ENCODE measurements at regions not wholly inside any gene's neighbourhood (a gene's known extent, or its start where the extent isn't known, plus 50 kb on each side); places are given as distances from the start of the nearest gene placed in this dataset.

- no peaks in the 10 kb centered on the region for H3K9me3 Mint-ChIP-seq
- no peaks in the 10 kb centered on the region for H3K27me3 Mint-ChIP-seq (ENCODE audit: low read depth)
- no peak overlapping the region for H3K4me3 Mint-ChIP-seq
- no peaks in the 10 kb centered on the region for H3K4me1 Mint-ChIP-seq (ENCODE audit: low read depth)
- ATAC-seq (no peak), DNase-seq (no peak)
- no peaks in the 10 kb centered on the region for H3K36me3 Mint-ChIP-seq (ENCODE audit: insufficient read depth)
Measured at GRCh38 chr9:117535973-117536372, 121.1 kb upstream of the ASTN2 start.

GRCh38 chr9:117535434-117535833, 120.6 kb upstream of the ASTN2 start:
- Mint-ChIP-seq H3K27me3 (ENCODE audit: low read depth) (no peaks in the 10 kb centered on the region), H3K4me1 (ENCODE audit: low read depth) (no peaks in the 10 kb centered on the region), H3K36me3 (ENCODE audit: insufficient read depth) (no peaks in the 10 kb centered on the region), H3K4me3 (no peak overlapping the region), H3K9me3 (no peaks in the 10 kb centered on the region)
- no peak for ATAC-seq
- DNase-seq, result no peak

- Mint-ChIP-seq H3K4me1 (ENCODE audit: low read depth) (no peaks in the 10 kb centered on the region), H3K4me3 (no peak overlapping the region), H3K9me3 (peaks cover 6% of the 10 kb centered on the region), H3K27me3 (ENCODE audit: low read depth) (no peaks in the 10 kb centered on the region), H3K36me3 (ENCODE audit: insufficient read depth) (no peaks in the 10 kb centered on the region)
- ATAC-seq (no peak), DNase-seq (no peak)
Measured at GRCh38 chr9:117528225-117528624, 113.4 kb upstream of the ASTN2 start.

GRCh38 chr9:117526674-117527073, 111.8 kb upstream of the ASTN2 start:
- DNase-seq, result no peak
- Mint-ChIP-seq H3K36me3 (ENCODE audit: insufficient read depth) (no peaks in the 10 kb centered on the region), H3K27me3 (ENCODE audit: low read depth) (no peaks in the 10 kb centered on the region), H3K9me3 (peaks cover 6% of the 10 kb centered on the region), H3K4me3 (no peak overlapping the region), H3K4me1 (ENCODE audit: low read depth) (no peaks in the 10 kb centered on the region)
- ATAC-seq, result no peak

- Mint-ChIP-seq H3K4me1 (ENCODE audit: low read depth) (no peaks in the 10 kb centered on the region), H3K9me3 (peaks cover 6% of the 10 kb centered on the region), H3K4me3 (no peak overlapping the region), H3K27me3 (ENCODE audit: low read depth) (no peaks in the 10 kb centered on the region), H3K36me3 (ENCODE audit: insufficient read depth) (no peaks in the 10 kb centered on the region)
- DNase-seq, result no peak
- no peak for ATAC-seq
Measured at GRCh38 chr9:117523531-117524153, 108.8 kb upstream of the ASTN2 start.

GRCh38 chr9:117521293-117521692, 106.4 kb upstream of the ASTN2 start:
- Mint-ChIP-seq H3K4me3 (no peak overlapping the region), H3K4me1 (ENCODE audit: low read depth) (no peaks in the 10 kb centered on the region), H3K36me3 (ENCODE audit: insufficient read depth) (no peaks in the 10 kb centered on the region), H3K27me3 (ENCODE audit: low read depth) (no peaks in the 10 kb centered on the region), H3K9me3 (peaks cover 9% of the 10 kb centered on the region)
- DNase-seq (no peak), ATAC-seq (no peak)

- Mint-ChIP-seq H3K27me3 (ENCODE audit: low read depth) (no peaks in the 10 kb centered on the region), H3K36me3 (ENCODE audit: insufficient read depth) (no peaks in the 10 kb centered on the region), H3K4me3 (no peak overlapping the region), H3K9me3 (peaks cover 6% of the 10 kb centered on the region), H3K4me1 (ENCODE audit: low read depth) (no peaks in the 10 kb centered on the region)
- DNase-seq (no peak), ATAC-seq (no peak)
Measured at GRCh38 chr9:117516676-117517632, 102.1 kb upstream of the ASTN2 start.

- no peaks in the 10 kb centered on the region for H3K36me3 Mint-ChIP-seq (ENCODE audit: insufficient read depth)
- H3K4me3 Mint-ChIP-seq, result no peak overlapping the region
- no peaks in the 10 kb centered on the region for H3K27me3 Mint-ChIP-seq (ENCODE audit: low read depth)
- DNase-seq (no peak), ATAC-seq (no peak)
- H3K9me3 Mint-ChIP-seq, result no peaks in the 10 kb centered on the region
- no peaks in the 10 kb centered on the region for H3K4me1 Mint-ChIP-seq (ENCODE audit: low read depth)
Measured at GRCh38 chr9:117511852-117512481, 97.1 kb upstream of the ASTN2 start.

- H3K4me1 Mint-ChIP-seq (ENCODE audit: low read depth), result no peaks in the 10 kb centered on the region
- H3K27me3 Mint-ChIP-seq (ENCODE audit: low read depth), result no peaks in the 10 kb centered on the region
- H3K9me3 Mint-ChIP-seq, result peaks cover 2% of the 10 kb centered on the region
- no peaks in the 10 kb centered on the region for H3K36me3 Mint-ChIP-seq (ENCODE audit: insufficient read depth)
- H3K4me3 Mint-ChIP-seq, result no peak overlapping the region
- ATAC-seq (no peak), DNase-seq (no peak)
Measured at GRCh38 chr9:117496307-117496706, 81.5 kb upstream of the ASTN2 start.

GRCh38 chr9:117494401-117495090, 79.7 kb upstream of the ASTN2 start:
- Mint-ChIP-seq H3K36me3 (ENCODE audit: insufficient read depth) (no peaks in the 10 kb centered on the region), H3K4me1 (ENCODE audit: low read depth) (no peaks in the 10 kb centered on the region), H3K4me3 (no peak overlapping the region), H3K9me3 (peaks cover 2% of the 10 kb centered on the region), H3K27me3 (ENCODE audit: low read depth) (no peaks in the 10 kb centered on the region)
- ATAC-seq (no peak), DNase-seq (no peak)

- H3K27me3 Mint-ChIP-seq (ENCODE audit: low read depth), result no peaks in the 10 kb centered on the region
- no peaks in the 10 kb centered on the region for H3K9me3 Mint-ChIP-seq
- H3K4me1 Mint-ChIP-seq (ENCODE audit: low read depth), result no peaks in the 10 kb centered on the region
- H3K36me3 Mint-ChIP-seq (ENCODE audit: insufficient read depth), result no peaks in the 10 kb centered on the region
- no peak overlapping the region for H3K4me3 Mint-ChIP-seq
- DNase-seq (no peak), ATAC-seq (no peak)
Measured at GRCh38 chr9:117492476-117492875, 77.6 kb upstream of the ASTN2 start.

GRCh38 chr9:117491491-117491890, 76.6 kb upstream of the ASTN2 start:
- DNase-seq (no peak), ATAC-seq (no peak)
- H3K36me3 Mint-ChIP-seq (ENCODE audit: insufficient read depth), result no peaks in the 10 kb centered on the region
- no peaks in the 10 kb centered on the region for H3K4me1 Mint-ChIP-seq (ENCODE audit: low read depth)
- no peak overlapping the region for H3K4me3 Mint-ChIP-seq
- H3K9me3 Mint-ChIP-seq, result no peaks in the 10 kb centered on the region
- H3K27me3 Mint-ChIP-seq (ENCODE audit: low read depth), result no peaks in the 10 kb centered on the region

GRCh38 chr9:117490199-117490598, 75.3 kb upstream of the ASTN2 start:
- no peak for ATAC-seq
- DNase-seq, result no peak
- Mint-ChIP-seq H3K27me3 (ENCODE audit: low read depth) (no peaks in the 10 kb centered on the region), H3K4me3 (no peak overlapping the region), H3K36me3 (ENCODE audit: insufficient read depth) (no peaks in the 10 kb centered on the region), H3K9me3 (no peaks in the 10 kb centered on the region), H3K4me1 (ENCODE audit: low read depth) (no peaks in the 10 kb centered on the region)

- ATAC-seq (no peak), DNase-seq (no peak)
- Mint-ChIP-seq H3K9me3 (no peaks in the 10 kb centered on the region), H3K4me3 (no peak overlapping the region), H3K4me1 (ENCODE audit: low read depth) (no peaks in the 10 kb centered on the region), H3K27me3 (ENCODE audit: low read depth) (peaks cover 2% of the 10 kb centered on the region), H3K36me3 (ENCODE audit: insufficient read depth) (no peaks in the 10 kb centered on the region)
Measured at GRCh38 chr9:117488659-117489058, 73.8 kb upstream of the ASTN2 start.

Measured in activated T-cell treated with anti-CD3 and anti-CD28 coated beads, Interleukin-2, amount 50 U/mL, for 4 hours (primary cell).